OCI-LY7 (cell line): ENCODE measurements at regions not wholly inside any gene's neighbourhood (a gene's known extent, or its start where the extent isn't known, plus 50 kb on each side); places are given as distances from the start of the nearest gene placed in this dataset.

Source experiments
- BruUV-seq: library from RNA; stranded (reverse); fragments of 400-500 nt; replicated peaks from 2 replicates; lab custom pipeline; 2021; lab: Mats Ljungman, UMichigan
- CTCF ChIA-PET: fragments of 300-600 bp; sonication (Branson Sonifier 250); formaldehyde crosslinking; loops from one replicate; lab custom pipeline; 2022; ENCODE audit warnings: antibody characterized with exemption; ENCODE audit not compliant: unreplicated experiment; lab: Charles Lee
- POLR2A ChIA-PET: fragments of 300-600 bp; sonication (Branson Sonifier 250); formaldehyde crosslinking; loops from one replicate; lab custom pipeline; 2022; ENCODE audit warnings: antibody characterized with exemption; lab: Charles Lee
- DNase-seq: peaks from one replicate; pipeline ENCODE4 v3.0.0-alpha.2; 2015; ENCODE audit warnings: low spot score
- H2AFZ ChIP-seq: fragments of 200-600 bp; sonication (generic), shearing (Covaris generic); 2 replicates; pipeline ENCODE4 v1.6.1; 2014; ENCODE audit warnings: mild to moderate bottlenecking, antibody characterized with exemption, low read length, moderate library complexity
- H3K27ac ChIP-seq: fragments of 200-600 bp; sonication (generic); 2 replicates; pipeline ENCODE4 v1.5.1; 2014; ENCODE audit warnings: mixed run types, low read depth, mild to moderate bottlenecking, moderate library complexity, low read length, inconsistent platforms; ENCODE audit not compliant: poor library complexity, severe bottlenecking
- H3K36me3 ChIP-seq: fragments of 200-600 bp; sonication (generic); 2 replicates; pipeline ENCODE4 v1.6.1; 2014; ENCODE audit warnings: mild to moderate bottlenecking, antibody characterized with exemption, low read length, moderate library complexity, mixed read lengths; ENCODE audit not compliant: insufficient read depth
- H3K4me1 ChIP-seq: fragments of 200-600 bp; sonication (generic); 2 replicates; pipeline ENCODE4 v1.5.1; 2014; ENCODE audit warnings: mild to moderate bottlenecking, low read length; ENCODE audit not compliant: insufficient read depth, poor library complexity, severe bottlenecking
- H3K4me2 ChIP-seq: fragments of 200-600 bp; sonication (generic); 2 replicates; pipeline ENCODE4 v1.6.1; 2014; ENCODE audit warnings: mild to moderate bottlenecking, low read length
- H3K4me3 ChIP-seq: fragments of 200-600 bp; sonication (generic); 2 replicates; pipeline ENCODE4 v1.5.1; 2014; ENCODE audit warnings: mild to moderate bottlenecking, low read depth, low read length; ENCODE audit not compliant: poor library complexity, severe bottlenecking
- H3K79me2 ChIP-seq: fragments of 200-600 bp; sonication (generic); 2 replicates; pipeline ENCODE4 v1.6.1; 2016; ENCODE audit warnings: low read depth, mild to moderate bottlenecking, low read length, moderate library complexity, mixed read lengths; ENCODE audit not compliant: insufficient read depth
- H3K9me2 ChIP-seq: fragments of 200-600 bp; sonication (generic); 2 replicates; pipeline ENCODE4 v1.6.1; 2016; ENCODE audit warnings: mild to moderate bottlenecking, low read length, mixed read lengths; ENCODE audit not compliant: insufficient read depth
- H3K9me3 ChIP-seq: fragments of 200-600 bp; sonication (generic); 2 replicates; pipeline ENCODE4 v1.6.1; 2014; ENCODE audit warnings: mild to moderate bottlenecking, mixed run types, low read length, mixed read lengths
- H4K20me1 ChIP-seq: fragments of 200-600 bp; sonication (generic); 2 replicates; pipeline ENCODE4 v1.6.1; 2014; ENCODE audit warnings: mild to moderate bottlenecking, antibody characterized with exemption, low read length, moderate library complexity, mixed read lengths; ENCODE audit not compliant: insufficient read depth
- CTCF ChIP-seq: fragments of 200-600 bp; sonication (generic); conservative IDR thresholded peaks from 2 replicates; pipeline ENCODE4 v1.5.1; 2014; ENCODE audit warnings: mild to moderate bottlenecking, antibody characterized with exemption, low read length, moderate library complexity, mixed read lengths
- EZH2phosphoT487 ChIP-seq: fragments of 200-600 bp; sonication (generic); IDR thresholded peaks from 2 replicates; pipeline ENCODE4 v1.6.1; 2018; ENCODE audit warnings: low read depth, borderline replicate concordance, mild to moderate bottlenecking, mixed run types, antibody characterized with exemption, low read length, moderate library complexity, mixed read lengths
- intact Hi-C: fragments of 100-400 bp; cut with micrococcal nuclease; formaldehyde crosslinking; loops from one replicate; pipeline ENCODE4 v1.10.0; 2022; ENCODE audit not compliant: unreplicated experiment

- peak overlapping the region; percentile 70 for H3K4me2 ChIP-seq
- no peak for DNase-seq
- intact Hi-C loops, result loop anchor here (1.0 to 2.0 kb wide), 5 partner anchors 27 to 147 kb away; no protein-coding TSS in a partner anchor
- no peaks in the 10 kb centered on the region for H3K79me2 ChIP-seq
- no peaks in the 10 kb centered on the region for H4K20me1 ChIP-seq
- no peak for TF ChIP-seq CTCF
- no peak for TF ChIP-seq EZH2phosphoT487
- peak overlapping the region; percentile 30 for H3K4me3 ChIP-seq
- CTCF ChIA-PET, result interaction anchor here (1.0 kb wide), 1 partner anchor 106 kb away, joined by 3 read pairs; no protein-coding TSS in a partner anchor
- no TSS peak for BruUV-seq
- peak overlapping the region; percentile 37 for H3K27ac ChIP-seq
- H3K9me2 ChIP-seq, result no peaks in the 10 kb centered on the region
- POLR2A ChIA-PET, result interaction anchor here (0.9 to 4.5 kb wide), 3 partner anchors 12 to 27 kb away, joined by 3 to 27 read pairs (median 22); no protein-coding TSS in a partner anchor
- no peaks in the 10 kb centered on the region for H3K9me3 ChIP-seq
- H3K36me3 ChIP-seq, result no peaks in the 10 kb centered on the region
- peak overlapping the region; percentile 99; the same call in 1 of the 2 replicates for H2AFZ ChIP-seq
- peaks cover 60% of the 10 kb centered on the region for H3K4me1 ChIP-seq
Measured at GRCh38 chr22:22059291-22060002, 76.9 kb upstream of the TOP3B start.

- CTCF ChIA-PET, result interaction anchor here (0.6 to 1.1 kb wide), 3 partner anchors 107 to 138 kb away, joined by 3 read pairs; no protein-coding TSS in a partner anchor
Measured at GRCh38 chr22:22058633-22059290, 76.2 kb upstream of the TOP3B start.

More at GRCh38 chr22:22058633-22059290, 76.2 kb upstream of the TOP3B start:
- BruUV-seq, result no TSS peak
- no peak for TF ChIP-seq CTCF
- no peak for TF ChIP-seq EZH2phosphoT487
- peak overlapping the region; percentile 70 for H3K4me2 ChIP-seq
- no peaks in the 10 kb centered on the region for H3K9me2 ChIP-seq
- H2AFZ ChIP-seq, result peak overlapping the region; percentile 99
- intact Hi-C loops, result loop anchor here (1.0 kb wide), 1 partner anchor 32 kb away; no protein-coding TSS in a partner anchor
- H4K20me1 ChIP-seq, result no peaks in the 10 kb centered on the region
- POLR2A ChIA-PET, result interaction anchor here (0.6 to 4.5 kb wide), 4 partner anchors 11 to 35 kb away, joined by 3 to 27 read pairs (median 12); no protein-coding TSS in a partner anchor
- no peaks in the 10 kb centered on the region for H3K79me2 ChIP-seq
- H3K4me1 ChIP-seq, result peaks cover 60% of the 10 kb centered on the region
- peak overlapping the region; percentile 30 for H3K4me3 ChIP-seq
- no peaks in the 10 kb centered on the region for H3K9me3 ChIP-seq
- H3K36me3 ChIP-seq, result no peaks in the 10 kb centered on the region
- DNase-seq, result peak; percentile 72
- H3K27ac ChIP-seq, result peak overlapping the region; percentile 37
